Trophoblast cell (in vitro differentiated cells and primary cell): ENCODE measurements at regions not wholly inside any gene's neighbourhood (a gene's known extent, or its start where the extent isn't known, plus 50 kb on each side); places are given as distances from the start of the nearest gene placed in this dataset.

ENCODE experiments used
- DNase-seq, 2 donors: peaks; one replicate each; pipeline ENCODE4 v3.0.0-alpha.2; 2016
- H2AFZ ChIP-seq: 2 replicates; pipeline ENCODE4 v1.6.1; 2013; ENCODE audit warnings: low read length, moderate library complexity, mild to moderate bottlenecking; ENCODE audit not compliant: insufficient read depth, poor library complexity
- H2AK5ac ChIP-seq: 2 replicates; pipeline ENCODE4 v1.6.1; 2013; ENCODE audit warnings: mild to moderate bottlenecking, low read length
- H2BK120ac ChIP-seq: 2 replicates; pipeline ENCODE4 v1.6.1; 2013; ENCODE audit warnings: low read length, mild to moderate bottlenecking, moderate library complexity; ENCODE audit not compliant: insufficient read depth, poor library complexity
- H2BK12ac ChIP-seq: 2 replicates; pipeline ENCODE4 v1.6.1; 2013; ENCODE audit warnings: mild to moderate bottlenecking, low read length, moderate library complexity
- H2BK5ac ChIP-seq: 2 replicates; pipeline ENCODE4 v1.6.1; 2013; ENCODE audit warnings: low read length, low read depth, moderate library complexity, mild to moderate bottlenecking; ENCODE audit not compliant: poor library complexity
- H3K14ac ChIP-seq: 2 replicates; pipeline ENCODE4 v1.6.1; 2013; ENCODE audit warnings: mild to moderate bottlenecking, low read length
- H3K18ac ChIP-seq: 2 replicates; pipeline ENCODE4 v1.6.1; 2013; ENCODE audit warnings: mild to moderate bottlenecking, low read length
- H3K23ac ChIP-seq: 2 replicates; pipeline ENCODE4 v1.6.1; 2013; ENCODE audit warnings: low read length
- H3K27ac ChIP-seq: 2 replicates; pipeline ENCODE4 v1.5.1; 2013; ENCODE audit warnings: low read depth, mild to moderate bottlenecking, inconsistent platforms, low read length, moderate library complexity
- H3K27me3 ChIP-seq: 2 replicates; pipeline ENCODE4 v1.6.1; 2013; ENCODE audit warnings: inconsistent platforms, mild to moderate bottlenecking, low read length, moderate library complexity; ENCODE audit not compliant: insufficient read depth
- H3K36me3 ChIP-seq, 2 experiments: 1 replicate in 1 of 2; 2 replicates in 1 of 2; pipeline ENCODE4 v1.6.1; 2013; ENCODE audit warnings: low read length in 2 of 2, mild to moderate bottlenecking in 2 of 2, moderate library complexity in 1 of 2; ENCODE audit not compliant: insufficient read depth in 2 of 2, control insufficient read depth in 1 of 2
- H3K4ac ChIP-seq: 2 replicates; pipeline ENCODE4 v1.6.1; 2013; ENCODE audit warnings: low read depth, mild to moderate bottlenecking, low read length, moderate library complexity
- H3K4me1 ChIP-seq, 2 experiments: 1 replicate in 1 of 2; 2 replicates in 1 of 2; pipeline ENCODE4 v1.6.1; 2013; ENCODE audit warnings: low read length in 2 of 2, mild to moderate bottlenecking in 2 of 2, moderate library complexity in 1 of 2; ENCODE audit not compliant: insufficient read depth in 2 of 2, control insufficient read depth in 1 of 2
- H3K4me2 ChIP-seq: 2 replicates; pipeline ENCODE4 v1.6.1; 2013; ENCODE audit warnings: inconsistent platforms, mild to moderate bottlenecking, low read length, moderate library complexity
- H3K4me3 ChIP-seq: 2 replicates; pipeline ENCODE4 v1.5.1; 2013; ENCODE audit warnings: mild to moderate bottlenecking, low read depth, low read length, inconsistent platforms
- H3K79me1 ChIP-seq: one replicate; pipeline ENCODE4 v1.6.1; 2013; ENCODE audit warnings: low read length
- H3K79me2 ChIP-seq: 2 replicates; pipeline ENCODE4 v1.6.1; 2013; ENCODE audit warnings: low read length, mild to moderate bottlenecking; ENCODE audit not compliant: control insufficient read depth, insufficient read depth, poor library complexity
- H3K9ac ChIP-seq: 2 replicates; pipeline ENCODE4 v1.6.1; 2013; ENCODE audit warnings: mild to moderate bottlenecking, low read length
- H3K9me3 ChIP-seq: 2 replicates; pipeline ENCODE4 v1.6.1; 2013; ENCODE audit warnings: low read depth, mild to moderate bottlenecking, control low read depth, inconsistent platforms, low read length; ENCODE audit not compliant: insufficient read depth
- H4K12ac ChIP-seq: 2 replicates; pipeline ENCODE4 v1.6.1; 2013; ENCODE audit warnings: low read depth, mild to moderate bottlenecking, low read length, moderate library complexity
- H4K8ac ChIP-seq: 2 replicates; pipeline ENCODE4 v1.6.1; 2013; ENCODE audit warnings: low read depth, mild to moderate bottlenecking, low read length, moderate library complexity
- H4K91ac ChIP-seq: one replicate; pipeline ENCODE4 v1.6.1; 2013; ENCODE audit warnings: low read depth, mild to moderate bottlenecking, low read length, moderate library complexity
- WGBS: extraction: QIAGEN DNeasy Blood & Tissue Kit; methylation state at CpG from one replicate; pipeline ENCODE4 v1.1.7; 2013; ENCODE audit warnings: missing lambda C conversion rate; ENCODE audit not compliant: insufficient read length, insufficient coverage; ENCODE audit errors: extremely low coverage; 5-methylcytosine and 5-hydroxymethylcytosine counted together

DNA sequence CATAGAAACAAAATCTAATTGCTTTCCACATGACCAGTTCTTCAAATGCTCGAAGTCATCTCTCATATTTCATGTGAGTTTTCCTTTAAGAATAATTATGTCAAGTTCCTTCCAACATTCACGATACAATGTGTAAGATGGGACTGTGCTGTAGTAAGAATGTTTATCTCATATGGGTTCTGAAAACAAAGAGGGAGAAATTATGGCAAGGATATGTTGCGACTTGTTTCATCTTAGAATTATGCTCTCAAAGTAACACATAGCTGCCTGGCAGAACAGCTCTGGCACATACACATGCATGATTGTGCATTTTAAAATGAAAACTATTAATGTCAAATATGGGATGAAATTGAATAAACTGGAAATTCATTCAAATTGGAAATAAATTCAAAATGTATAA lies 314.8 kb upstream of the ACVR2A start:
- Histone ChIP-seq H2BK12ac (no peak overlapping the region), H3K18ac (no peak overlapping the region), H3K14ac (no peak overlapping the region), H2BK120ac (no peak overlapping the region), H3K4me3 (no peak overlapping the region), H2BK5ac (no peak overlapping the region), H3K4ac (no peak overlapping the region), H2AFZ (no peak overlapping the region), H3K36me3 (no peaks in the 10 kb centered on the region), H3K27ac (no peak overlapping the region), H4K12ac (no peak overlapping the region), H2AK5ac (no peak overlapping the region), H3K9ac (no peak overlapping the region), H4K8ac (no peak overlapping the region), H3K4me1 (peaks cover 3 to 5% of the 10 kb centered on the region in 2 experiments), H3K27me3 (no peaks in the 10 kb centered on the region), H3K9me3 (no peaks in the 10 kb centered on the region), H3K79me1 (no peaks in the 10 kb centered on the region), H3K23ac (no peak overlapping the region), H4K91ac (no peak overlapping the region), H3K4me2 (no peak overlapping the region), H3K79me2 (no peaks in the 10 kb centered on the region)
- DNase-seq: no peak
- no CpG with 5 or more reads among the region's 3 CpGs for WGBS

DNA sequence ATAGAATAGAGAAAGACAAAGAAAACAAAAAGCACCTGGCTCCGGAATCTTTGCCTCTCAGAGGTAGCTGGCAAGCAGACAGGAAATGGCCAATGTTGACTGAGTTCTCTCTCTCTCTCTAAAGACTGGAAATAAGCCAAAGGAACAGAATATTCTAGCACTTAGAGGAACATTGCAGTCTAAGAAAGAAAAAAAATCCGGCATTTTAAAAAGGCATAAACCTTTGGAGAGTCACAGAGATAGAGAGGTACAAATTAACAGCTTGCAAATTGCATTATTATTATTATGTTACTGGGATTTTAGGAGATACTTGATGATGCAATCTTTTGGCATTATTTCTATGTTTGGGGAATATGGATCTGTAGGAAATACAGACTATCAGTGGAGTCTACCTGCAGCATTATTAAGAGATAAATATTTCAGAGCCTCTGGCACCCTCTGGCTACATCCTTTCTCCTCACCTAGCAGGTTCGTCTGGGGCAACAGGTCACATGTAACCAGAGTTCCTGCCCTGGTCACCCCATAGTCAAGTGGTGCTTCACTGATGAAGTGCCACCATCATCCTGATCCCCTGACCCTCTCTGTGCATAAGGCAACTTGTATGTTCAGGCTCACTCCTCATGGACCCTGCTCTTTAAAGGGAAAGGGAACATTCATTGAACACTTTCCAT lies 318.9 kb upstream of the ACVR2A start:
- Histone ChIP-seq H3K4me3 (no peak overlapping the region), H3K4ac (no peak overlapping the region), H3K27me3 (no peaks in the 10 kb centered on the region), H3K79me2 (no peaks in the 10 kb centered on the region), H3K36me3 (no peaks in the 10 kb centered on the region), H2BK5ac (no peak overlapping the region), H4K91ac (peak overlapping the region; percentile 64), H3K23ac (no peak overlapping the region), H2BK12ac (peak overlapping the region; percentile 35), H3K18ac (no peak overlapping the region), H2AFZ (no peak overlapping the region), H3K4me2 (no peak overlapping the region), H3K14ac (no peak overlapping the region), H3K9me3 (no peaks in the 10 kb centered on the region), H3K79me1 (no peaks in the 10 kb centered on the region), H3K9ac (no peak overlapping the region), H4K8ac (no peak overlapping the region), H3K27ac (no peak overlapping the region), H2BK120ac (no peak overlapping the region), H2AK5ac (no peak overlapping the region), H3K4me1 (peaks cover 3 to 4% of the 10 kb centered on the region in 2 experiments), H4K12ac (no peak overlapping the region)
- WGBS: no CpG with 5 or more reads among the region's 3 CpGs
- peak; percentile 7 to 37 for DNase-seq

DNA sequence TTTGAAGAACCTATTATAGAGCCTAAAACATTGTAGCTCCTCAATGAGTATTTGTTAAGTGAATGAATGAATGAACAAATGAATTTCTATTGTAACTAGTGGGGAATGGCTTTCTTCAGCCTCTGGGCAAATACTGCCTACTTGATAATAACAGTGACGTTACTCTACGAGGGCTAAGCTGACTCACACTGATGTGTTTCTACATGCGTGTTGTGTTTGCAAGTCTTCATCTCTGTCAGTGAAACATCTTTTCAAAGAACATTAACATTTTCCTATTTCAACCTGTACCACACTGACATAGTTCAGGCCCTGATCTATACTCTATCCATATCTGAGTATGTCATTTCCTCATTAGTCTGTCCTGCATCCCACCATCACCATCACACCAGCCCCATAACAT lies 319.9 kb upstream of the ACVR2A start:
- no peak overlapping the region for H3K23ac ChIP-seq
- no peak overlapping the region for H2AFZ ChIP-seq
- DNase-seq: peak in 1 of 2 donors; percentile 32
- WGBS: no CpG with 5 or more reads among the region's 3 CpGs
- H3K4me2 ChIP-seq: no peak overlapping the region
- H2AK5ac ChIP-seq: no peak overlapping the region
- H3K18ac ChIP-seq: no peak overlapping the region
- no peak overlapping the region for H4K8ac ChIP-seq
- H2BK120ac ChIP-seq: no peak overlapping the region
- no peak overlapping the region for H2BK12ac ChIP-seq
- no peak overlapping the region for H4K91ac ChIP-seq
- H3K27ac ChIP-seq: no peak overlapping the region
- no peaks in the 10 kb centered on the region for H3K9me3 ChIP-seq
- no peaks in the 10 kb centered on the region for H3K79me2 ChIP-seq
- H3K4me3 ChIP-seq: no peak overlapping the region
- H2BK5ac ChIP-seq: no peak overlapping the region
- H3K27me3 ChIP-seq: no peaks in the 10 kb centered on the region
- H3K36me3 ChIP-seq: no peaks in the 10 kb centered on the region
- no peak overlapping the region for H3K9ac ChIP-seq
- no peak overlapping the region for H4K12ac ChIP-seq
- H3K4me1 ChIP-seq: peaks cover 9% of the 10 kb centered on the region in 2 experiments
- H3K4ac ChIP-seq: no peak overlapping the region
- H3K14ac ChIP-seq: no peak overlapping the region
- no peaks in the 10 kb centered on the region for H3K79me1 ChIP-seq

DNA sequence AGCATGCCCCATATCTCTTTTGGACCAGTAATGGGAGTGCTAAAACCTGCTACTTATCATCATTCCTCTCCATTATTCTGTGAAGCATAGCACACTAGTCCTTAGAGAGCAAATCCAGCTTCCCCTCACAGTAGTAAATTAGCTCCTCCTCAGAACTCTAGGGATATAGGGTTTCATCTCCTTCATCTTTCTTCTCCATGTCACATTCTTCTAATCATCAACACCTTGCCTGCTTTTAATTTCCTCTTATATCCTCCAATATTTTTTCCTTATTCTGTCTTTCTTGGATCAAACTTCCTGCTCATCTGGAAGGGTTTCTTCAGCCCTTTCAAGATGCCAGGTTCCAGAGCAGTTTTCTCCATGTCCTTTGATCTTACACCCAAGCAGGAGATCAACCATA lies 321.4 kb upstream of the ACVR2A start:
- no peaks in the 10 kb centered on the region for H3K79me1 ChIP-seq
- no peaks in the 10 kb centered on the region for H3K79me2 ChIP-seq
- H2BK12ac ChIP-seq: no peak overlapping the region
- no peak overlapping the region for H3K23ac ChIP-seq
- no peak for DNase-seq
- H3K27me3 ChIP-seq: no peaks in the 10 kb centered on the region
- H3K36me3 ChIP-seq: peaks cover 0 to 2% of the 10 kb centered on the region in 2 experiments
- no peak overlapping the region for H4K91ac ChIP-seq
- no peak overlapping the region for H4K12ac ChIP-seq
- H3K14ac ChIP-seq: no peak overlapping the region
- H3K9ac ChIP-seq: no peak overlapping the region
- no peak overlapping the region for H2BK5ac ChIP-seq
- no peaks in the 10 kb centered on the region for H3K9me3 ChIP-seq
- no peak overlapping the region for H3K4ac ChIP-seq
- no peak overlapping the region for H3K4me3 ChIP-seq
- no peak overlapping the region for H3K18ac ChIP-seq
- no peak overlapping the region for H3K4me2 ChIP-seq
- H2AK5ac ChIP-seq: no peak overlapping the region
- no peak overlapping the region for H4K8ac ChIP-seq
- H3K27ac ChIP-seq: no peak overlapping the region
- peaks cover 9% of the 10 kb centered on the region in 2 experiments for H3K4me1 ChIP-seq
- no peak overlapping the region for H2AFZ ChIP-seq
- no peak overlapping the region for H2BK120ac ChIP-seq
